Fibroblast of lung (primary cell): ENCODE measurements at regions not wholly inside any gene's neighbourhood (a gene's known extent, or its start where the extent isn't known, plus 50 kb on each side); places are given as distances from the start of the nearest gene placed in this dataset.
"Not testable (repeated sequence)": the region's sequence is repeated elsewhere in the genome, so short reads cannot be mapped to it uniquely, and the experiment has no call there.

ENCODE experiments used
- DNase-seq, 2 donors: peaks; one replicate each; pipeline versions ENCODE4 v3.0.0 to v3.0.0-alpha.2; 2010; ENCODE audit warnings: low read depth in 2 of 2
- H2AFZ ChIP-seq: 2 replicates; pipeline ENCODE4 v1.5.1; 2012; ENCODE audit warnings: low read length, control low read depth, inconsistent platforms
- H3K27ac ChIP-seq: 2 replicates; pipeline ENCODE4 v1.5.1; 2011; ENCODE audit warnings: low read length, control low read depth; ENCODE audit not compliant: insufficient read depth
- H3K27me3 ChIP-seq: 2 replicates; pipeline ENCODE4 v1.5.1; 2011; ENCODE audit warnings: mild to moderate bottlenecking, low read length; ENCODE audit not compliant: control insufficient read depth, insufficient read depth
- H3K36me3 ChIP-seq: 2 replicates; pipeline ENCODE4 v1.5.1; 2011; ENCODE audit warnings: low read length; ENCODE audit not compliant: control insufficient read depth, insufficient read depth
- H3K4me1 ChIP-seq: 2 replicates; pipeline ENCODE4 v1.5.1; 2011; ENCODE audit warnings: low read length; ENCODE audit not compliant: control insufficient read depth, insufficient read depth; ENCODE audit errors: extremely low read depth
- H3K4me2 ChIP-seq: 2 replicates; pipeline ENCODE4 v1.5.1; 2011; ENCODE audit warnings: low read length, control low read depth; ENCODE audit not compliant: insufficient read depth; ENCODE audit errors: extremely low read depth
- H3K4me3 ChIP-seq, 4 experiments: fragments of 200-600 bp in 1 of 4; sonication (generic) in 1 of 4; replicated peaks in 1 of 4; 2 replicates each; pipeline ENCODE4 v1.5.1; 2011 to 2016; ENCODE audit warnings: low read length in 4 of 4, low read depth in 3 of 4, mild to moderate bottlenecking in 3 of 4, control low read depth in 2 of 4, inconsistent platforms in 1 of 4, mixed read lengths in 1 of 4; ENCODE audit not compliant: insufficient read depth in 1 of 4; ENCODE audit errors: control extremely low read depth in 1 of 4
- H3K79me2 ChIP-seq: 2 replicates; pipeline ENCODE4 v1.5.1; 2012; ENCODE audit warnings: mild to moderate bottlenecking, low read length, inconsistent platforms; ENCODE audit not compliant: control insufficient read depth, insufficient read depth
- H3K9ac ChIP-seq: 2 replicates; pipeline ENCODE4 v1.5.1; 2011; ENCODE audit warnings: mild to moderate bottlenecking, low read length, control low read depth; ENCODE audit not compliant: insufficient read depth
- H3K9me3 ChIP-seq: 2 replicates; pipeline ENCODE4 v1.5.1; 2012; ENCODE audit warnings: low read depth, low read length; ENCODE audit not compliant: control insufficient read depth, insufficient read depth
- H4K20me1 ChIP-seq: 2 replicates; pipeline ENCODE4 v1.5.1; 2011; ENCODE audit warnings: low read length; ENCODE audit not compliant: control insufficient read depth, insufficient read depth; ENCODE audit errors: extremely low read depth
- EZH2 ChIP-seq: IDR thresholded peaks from 2 replicates; pipeline ENCODE4 v1.5.1; 2012; ENCODE audit warnings: low read length, control low read depth, mild to moderate bottlenecking; ENCODE audit errors: missing control alignments
- TF ChIP-seq, protein P1 (sequence below), 2 donors: IDR thresholded peaks in 1 of 2; conservative IDR thresholded peaks in 1 of 2; 1 replicate in 1 of 2; 2 replicates in 1 of 2; pipeline ENCODE4 v1.5.1; 2011 to 2012; ENCODE audit warnings: low read length in 2 of 2, control low read depth in 1 of 2, inconsistent platforms in 1 of 2, low read depth in 1 of 2, mild to moderate bottlenecking in 1 of 2

DNA sequence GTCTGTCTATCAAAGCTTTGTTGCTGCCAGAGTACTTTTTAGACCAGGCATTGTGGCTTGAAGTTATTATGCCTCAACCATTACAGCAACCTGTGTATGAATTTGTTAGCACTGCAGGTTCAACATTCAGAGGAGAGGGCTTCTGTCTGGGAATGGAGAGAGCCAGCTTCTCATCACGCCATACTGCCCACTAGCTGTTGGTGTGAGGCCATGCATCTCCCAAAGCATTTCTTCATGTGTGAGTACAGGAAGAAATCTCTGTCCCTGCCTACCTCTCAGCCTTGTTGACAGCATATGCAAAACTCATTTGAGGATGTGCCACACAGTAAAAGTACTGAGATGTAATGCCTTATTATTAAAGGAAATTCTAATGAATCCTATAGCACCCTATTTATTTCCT is 76.9 kb upstream of the PPARGC1A start:
- DNase-seq = peak in 1 of 2 donors; percentile 30
- no peak for TF ChIP-seq EZH2
- TF ChIP-seq, protein P1, sequence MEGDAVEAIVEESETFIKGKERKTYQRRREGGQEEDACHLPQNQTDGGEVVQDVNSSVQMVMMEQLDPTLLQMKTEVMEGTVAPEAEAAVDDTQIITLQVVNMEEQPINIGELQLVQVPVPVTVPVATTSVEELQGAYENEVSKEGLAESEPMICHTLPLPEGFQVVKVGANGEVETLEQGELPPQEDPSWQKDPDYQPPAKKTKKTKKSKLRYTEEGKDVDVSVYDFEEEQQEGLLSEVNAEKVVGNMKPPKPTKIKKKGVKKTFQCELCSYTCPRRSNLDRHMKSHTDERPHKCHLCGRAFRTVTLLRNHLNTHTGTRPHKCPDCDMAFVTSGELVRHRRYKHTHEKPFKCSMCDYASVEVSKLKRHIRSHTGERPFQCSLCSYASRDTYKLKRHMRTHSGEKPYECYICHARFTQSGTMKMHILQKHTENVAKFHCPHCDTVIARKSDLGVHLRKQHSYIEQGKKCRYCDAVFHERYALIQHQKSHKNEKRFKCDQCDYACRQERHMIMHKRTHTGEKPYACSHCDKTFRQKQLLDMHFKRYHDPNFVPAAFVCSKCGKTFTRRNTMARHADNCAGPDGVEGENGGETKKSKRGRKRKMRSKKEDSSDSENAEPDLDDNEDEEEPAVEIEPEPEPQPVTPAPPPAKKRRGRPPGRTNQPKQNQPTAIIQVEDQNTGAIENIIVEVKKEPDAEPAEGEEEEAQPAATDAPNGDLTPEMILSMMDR (conservative IDR thresholded peaks at IDR 0.05 in 1 of 2, IDR thresholded peaks at IDR 0.05 in 1 of 2; ENCODE audit: low read depth in 1 of 2, low read length in 2 of 2) = peak in 1 of 2 donors; percentile 45
- Histone ChIP-seq H3K79me2 (no peaks in the 10 kb centered on the region), H3K27ac (no peak overlapping the region), H2AFZ (no peak overlapping the region), H3K9me3 (no peaks in the 10 kb centered on the region), H3K9ac (no peak overlapping the region), H3K27me3 (no peaks in the 10 kb centered on the region), H3K4me2 (no peak overlapping the region), H3K4me3 (no peak overlapping the region), H3K36me3 (no peaks in the 10 kb centered on the region), H3K4me1 (peaks cover 2% of the 10 kb centered on the region), H4K20me1 (no peaks in the 10 kb centered on the region)

DNA sequence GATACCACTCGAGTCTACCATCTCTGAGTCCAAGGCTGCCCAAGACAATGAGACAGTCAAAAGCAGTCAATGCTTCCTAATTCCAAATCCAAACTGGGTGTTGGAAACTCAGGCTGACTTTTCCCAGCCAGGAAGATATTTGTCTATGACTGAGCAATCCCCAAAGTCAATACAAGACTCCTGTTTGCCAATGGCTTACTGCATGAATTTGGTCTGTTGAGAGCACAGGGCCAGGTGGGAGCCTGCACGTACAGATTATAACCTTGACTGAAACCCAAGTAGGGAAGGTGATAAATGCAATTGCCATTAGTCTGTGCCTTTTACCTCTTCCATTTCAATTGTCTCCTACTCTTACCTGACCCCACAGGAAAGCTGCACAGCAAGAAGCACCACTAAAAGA is 72.6 kb upstream of the PPARGC1A start:
- Histone ChIP-seq H3K27ac (no peak overlapping the region), H3K36me3 (no peaks in the 10 kb centered on the region), H3K4me3 (no peak overlapping the region), H4K20me1 (no peaks in the 10 kb centered on the region), H3K9ac (no peak overlapping the region), H3K4me1 (no peaks in the 10 kb centered on the region), H2AFZ (no peak overlapping the region), H3K9me3 (no peaks in the 10 kb centered on the region), H3K27me3 (no peaks in the 10 kb centered on the region), H3K79me2 (no peaks in the 10 kb centered on the region), H3K4me2 (no peak overlapping the region)
- no peak for DNase-seq
- no peak for TF ChIP-seq EZH2
- TF ChIP-seq, protein P1 (conservative IDR thresholded peaks at IDR 0.05 in 1 of 2, IDR thresholded peaks at IDR 0.05 in 1 of 2; ENCODE audit: low read depth in 1 of 2, low read length in 2 of 2) = no peak

DNA sequence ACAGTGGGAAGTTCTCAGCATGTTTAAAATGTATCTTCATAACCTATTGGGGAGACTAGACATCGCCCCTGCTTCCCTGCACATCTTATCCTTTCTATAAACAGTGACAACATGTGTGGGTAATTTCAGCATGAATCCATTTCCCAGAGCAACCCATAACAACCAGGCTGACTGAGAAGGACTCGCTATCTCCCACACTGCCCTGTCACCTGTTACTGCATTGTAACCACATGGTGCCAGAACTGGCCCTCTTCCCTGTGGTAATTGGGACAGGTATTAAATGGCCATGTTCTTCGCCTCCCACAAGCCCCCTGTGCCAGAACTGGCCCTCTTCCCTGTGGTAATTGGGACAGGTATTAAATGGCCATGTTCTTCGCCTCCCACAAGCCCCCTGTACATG is 71.5 kb upstream of the PPARGC1A start:
- H3K4me1 ChIP-seq, DNase-seq, H3K4me3 ChIP-seq, H2AFZ ChIP-seq, H3K27ac ChIP-seq, H3K9ac ChIP-seq, H3K27me3 ChIP-seq, H4K20me1 ChIP-seq, H3K9me3 ChIP-seq, H3K79me2 ChIP-seq, H3K4me2 ChIP-seq, H3K36me3 ChIP-seq: not testable (repeated sequence)
